RWPE2 (cell line): ENCODE measurements at regions not wholly inside any gene's neighbourhood (a gene's known extent, or its start where the extent isn't known, plus 50 kb on each side); places are given as distances from the start of the nearest gene placed in this dataset.

Experiments used
- ATAC-seq: fragments of 200-7000 bp; cut with Tn5 transposase; 3 replicates; pipeline ENCODE4 v1.9.1; 2021; ENCODE audit warnings: low read depth
- DNase-seq: peaks from one replicate; pipeline ENCODE4 v3.0.0-alpha.2; 2020; ENCODE audit warnings: low spot score
- H3K27ac ChIP-seq: fragments of 450-650 bp; 2 replicates; pipeline ENCODE4 v1.5.1; 2017; ENCODE audit warnings: mild to moderate bottlenecking; ENCODE audit not compliant: poor library complexity, severe bottlenecking
- H3K27me3 ChIP-seq: fragments of 250-450 bp; sonication (Bioruptor Pico); 2 replicates; pipeline ENCODE4 v1.5.1; 2021; ENCODE audit warnings: mild to moderate bottlenecking, moderate library complexity; ENCODE audit not compliant: insufficient read depth, poor library complexity, severe bottlenecking
- H3K36me3 ChIP-seq: fragments of 250-450 bp; sonication (Bioruptor Pico); 2 replicates; pipeline ENCODE4 v1.5.1; 2020; ENCODE audit warnings: low read depth, mild to moderate bottlenecking, moderate library complexity
- H3K4me1 ChIP-seq: fragments of 250-450 bp; sonication (Bioruptor Pico); 2 replicates; pipeline ENCODE4 v1.5.1; 2021; ENCODE audit warnings: mild to moderate bottlenecking, moderate library complexity; ENCODE audit not compliant: insufficient read depth, poor library complexity, severe bottlenecking
- H3K4me3 ChIP-seq: fragments of 250-450 bp; sonication (Bioruptor Pico); 2 replicates; pipeline ENCODE4 v1.5.1; 2021; ENCODE audit warnings: mild to moderate bottlenecking, moderate library complexity; ENCODE audit not compliant: severe bottlenecking
- H3K9me3 ChIP-seq: fragments of 250-450 bp; sonication (Bioruptor Pico); 2 replicates; pipeline ENCODE4 v1.5.1; 2021; ENCODE audit warnings: mild to moderate bottlenecking, moderate library complexity; ENCODE audit not compliant: severe bottlenecking
- CTCF ChIP-seq: fragments of 450-650 bp; IDR thresholded peaks from one replicate; pipeline ENCODE4 v1.5.1; 2017; ENCODE audit warnings: mild to moderate bottlenecking, moderate library complexity; ENCODE audit not compliant: poor library complexity, severe bottlenecking

GRCh38 chr16:51867386-51868065 is 679.4 kb downstream of the TOX3 start:
- TF ChIP-seq CTCF: no peak
- Histone ChIP-seq H3K9me3 (no peaks in the 10 kb centered on the region), H3K36me3 (no peaks in the 10 kb centered on the region), H3K27me3 (no peaks in the 10 kb centered on the region), H3K4me1 (no peaks in the 10 kb centered on the region), H3K4me3 (no peak overlapping the region), H3K27ac (no peak overlapping the region)
- ATAC-seq (no peak), DNase-seq (no peak)

- Histone ChIP-seq H3K36me3 (no peaks in the 10 kb centered on the region), H3K27ac (no peak overlapping the region), H3K9me3 (no peaks in the 10 kb centered on the region), H3K4me3 (no peak overlapping the region), H3K4me1 (no peaks in the 10 kb centered on the region), H3K27me3 (no peaks in the 10 kb centered on the region)
- ATAC-seq (no peak), DNase-seq (no peak)
- no peak for TF ChIP-seq CTCF
Observed at GRCh38 chr16:51864575-51864974, 682.4 kb downstream of the TOX3 start.

GRCh38 chr16:51854401-51854951 is 692.5 kb downstream of the TOX3 start:
- TF ChIP-seq CTCF: no peak

GRCh38 chr16:51853586-51853985 is 693.4 kb downstream of the TOX3 start:
- ATAC-seq: no peak
- TF ChIP-seq CTCF: no peak
- no peak overlapping the region for H3K27ac ChIP-seq
- no peak for DNase-seq
- H3K4me1 ChIP-seq: no peaks in the 10 kb centered on the region
- H3K4me3 ChIP-seq: no peak overlapping the region
- no peaks in the 10 kb centered on the region for H3K36me3 ChIP-seq
- no peaks in the 10 kb centered on the region for H3K9me3 ChIP-seq
- no peaks in the 10 kb centered on the region for H3K27me3 ChIP-seq

More at GRCh38 chr16:51854401-51854951, 692.5 kb downstream of the TOX3 start:
- Histone ChIP-seq H3K27me3 (no peaks in the 10 kb centered on the region), H3K36me3 (no peaks in the 10 kb centered on the region), H3K9me3 (no peaks in the 10 kb centered on the region), H3K4me1 (no peaks in the 10 kb centered on the region), H3K27ac (no peak overlapping the region), H3K4me3 (no peak overlapping the region)
- no peak for ATAC-seq
- DNase-seq: no peak

GRCh38 chr16:51852892-51853291 is 694.1 kb downstream of the TOX3 start:
- no peaks in the 10 kb centered on the region for H3K27me3 ChIP-seq
- H3K4me3 ChIP-seq: no peak overlapping the region
- no peak for DNase-seq
- TF ChIP-seq CTCF: no peak
- no peak for ATAC-seq
- H3K36me3 ChIP-seq: no peaks in the 10 kb centered on the region
- no peaks in the 10 kb centered on the region for H3K9me3 ChIP-seq
- no peak overlapping the region for H3K27ac ChIP-seq
- H3K4me1 ChIP-seq: no peaks in the 10 kb centered on the region
